GM12878 (cell line): ENCODE measurements at regions not wholly inside any gene's neighbourhood (a gene's known extent, or its start where the extent isn't known, plus 50 kb on each side); places are given as distances from the start of the nearest gene placed in this dataset.

ENCODE experiments used
- BHLHE40 ChIP-seq, 2 experiments: fragments of 450-650 bp in 1 of 2; IDR thresholded peaks; 2 replicates each; pipeline ENCODE4 v1.6.1; 2011 to 2017; ENCODE audit warnings: low read depth in 2 of 2, borderline replicate concordance in 1 of 2, improper control_type of control experiment in 1 of 2, low read length in 1 of 2, mild to moderate bottlenecking in 1 of 2
- EZH2 ChIP-seq: IDR thresholded peaks from 2 replicates; pipeline ENCODE4 v1.6.1; 2012; ENCODE audit warnings: low read depth, mild to moderate bottlenecking, control low read depth, inconsistent platforms, low read length, borderline replicate concordance; ENCODE audit not compliant: control insufficient read depth
- FOS ChIP-seq: IDR thresholded peaks from 3 replicates; pipeline ENCODE4 v1.6.1; 2011; ENCODE audit warnings: borderline replicate concordance; ENCODE audit not compliant: insufficient read length; ENCODE audit errors: extremely low read depth
- FOXM1 ChIP-seq: IDR thresholded peaks from 2 replicates; pipeline ENCODE4 v1.6.1; 2012; ENCODE audit warnings: low read depth, mild to moderate bottlenecking, inconsistent platforms, low read length, moderate library complexity
- MTA2 ChIP-seq: fragments of 450-650 bp; IDR thresholded peaks from 2 replicates; pipeline ENCODE4 v1.6.1; 2016; ENCODE audit warnings: low read depth, mild to moderate bottlenecking, moderate library complexity
- NFIC ChIP-seq: IDR thresholded peaks from 2 replicates; pipeline ENCODE4 v1.6.1; 2012; ENCODE audit warnings: low read depth, mild to moderate bottlenecking, inconsistent platforms, low read length, moderate library complexity
- NFYB ChIP-seq: IDR thresholded peaks from 2 replicates; pipeline ENCODE4 v1.6.1; 2011; ENCODE audit warnings: low read depth, mild to moderate bottlenecking, low read length, improper control_type of control experiment, moderate library complexity; ENCODE audit not compliant: insufficient read depth
- NR2F1 ChIP-seq: fragments of 450-650 bp; conservative IDR thresholded peaks from 2 replicates; pipeline ENCODE4 v1.6.1; 2017; ENCODE audit warnings: mild to moderate bottlenecking
- POLR2AphosphoS5 ChIP-seq: IDR thresholded peaks from 2 replicates; pipeline ENCODE4 v1.6.1; 2011; ENCODE audit warnings: mild to moderate bottlenecking, low read length, inconsistent platforms
- RAD21 ChIP-seq: IDR thresholded peaks from 2 replicates; pipeline ENCODE4 v1.6.1; 2011; ENCODE audit warnings: mild to moderate bottlenecking, low read depth, low read length, moderate library complexity; ENCODE audit not compliant: insufficient read depth
- RCOR1 ChIP-seq: conservative IDR thresholded peaks from 2 replicates; pipeline ENCODE4 v1.6.1; 2012; ENCODE audit warnings: low read depth, low read length, improper control_type of control experiment
- SMAD5 ChIP-seq: IDR thresholded peaks from 2 replicates; pipeline ENCODE4 v1.6.1; 2016; ENCODE audit warnings: antibody characterized with exemption, low read depth
- TCF3 ChIP-seq: IDR thresholded peaks from 2 replicates; pipeline ENCODE4 v1.6.1; 2012; ENCODE audit warnings: low read depth, mild to moderate bottlenecking, low read length, borderline replicate concordance; ENCODE audit not compliant: insufficient read depth
- ZBED1 ChIP-seq: IDR thresholded peaks from 2 replicates; pipeline ENCODE4 v1.6.1; 2016; ENCODE audit warnings: borderline replicate concordance
- ZBTB33 ChIP-seq: fragments of 450-650 bp; IDR thresholded peaks from 2 replicates; pipeline ENCODE4 v1.6.1; 2017; ENCODE audit warnings: mild to moderate bottlenecking
- ZNF207 ChIP-seq: fragments of 450-650 bp; IDR thresholded peaks from 2 replicates; pipeline ENCODE4 v1.6.1; 2014; ENCODE audit warnings: antibody characterized with exemption, mild to moderate bottlenecking, borderline replicate concordance
- ZNF217 ChIP-seq: fragments of 450-650 bp; IDR thresholded peaks from 2 replicates; pipeline ENCODE4 v1.6.1; 2017; ENCODE audit warnings: antibody characterized with exemption, mild to moderate bottlenecking
- ZNF687 ChIP-seq: fragments of 450-650 bp; IDR thresholded peaks from 2 replicates; pipeline ENCODE4 v1.6.1; 2017; ENCODE audit warnings: mild to moderate bottlenecking, moderate library complexity
- TF ChIP-seq, protein P1 (sequence below): fragments of 450-650 bp; IDR thresholded peaks from 2 replicates; pipeline ENCODE4 v1.6.1; 2017; ENCODE audit warnings: borderline replicate concordance
- TF ChIP-seq, protein P2 (sequence below): IDR thresholded peaks from 2 replicates; pipeline ENCODE4 v1.6.1; 2012; ENCODE audit warnings: low read length, inconsistent platforms

DNA sequence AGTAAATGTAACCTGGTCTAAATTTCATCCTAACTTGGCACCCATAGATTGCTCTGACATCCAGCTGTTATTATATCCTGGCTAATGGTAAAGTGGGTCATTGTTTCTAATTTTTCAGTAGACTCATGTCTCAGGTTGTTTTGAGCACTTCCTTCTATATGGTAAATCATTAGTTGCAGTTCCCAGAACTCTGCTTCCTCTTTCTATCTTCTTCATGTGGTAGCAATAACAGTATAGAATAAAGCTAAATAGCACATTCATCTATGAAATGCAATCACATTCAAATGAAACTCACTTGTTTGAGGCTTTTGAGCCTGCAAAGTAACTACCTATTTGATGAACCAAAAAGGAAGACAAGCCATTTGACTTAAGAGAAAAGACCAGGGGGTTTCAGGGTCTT, 65.1 kb upstream of the GZMB start (continued):
- TF ChIP-seq, protein P1, sequence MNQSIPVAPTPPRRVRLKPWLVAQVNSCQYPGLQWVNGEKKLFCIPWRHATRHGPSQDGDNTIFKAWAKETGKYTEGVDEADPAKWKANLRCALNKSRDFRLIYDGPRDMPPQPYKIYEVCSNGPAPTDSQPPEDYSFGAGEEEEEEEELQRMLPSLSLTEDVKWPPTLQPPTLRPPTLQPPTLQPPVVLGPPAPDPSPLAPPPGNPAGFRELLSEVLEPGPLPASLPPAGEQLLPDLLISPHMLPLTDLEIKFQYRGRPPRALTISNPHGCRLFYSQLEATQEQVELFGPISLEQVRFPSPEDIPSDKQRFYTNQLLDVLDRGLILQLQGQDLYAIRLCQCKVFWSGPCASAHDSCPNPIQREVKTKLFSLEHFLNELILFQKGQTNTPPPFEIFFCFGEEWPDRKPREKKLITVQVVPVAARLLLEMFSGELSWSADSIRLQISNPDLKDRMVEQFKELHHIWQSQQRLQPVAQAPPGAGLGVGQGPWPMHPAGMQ = no peak
- TF ChIP-seq ZNF207 (no peak), POLR2AphosphoS5 (no peak), MTA2 (peak; percentile 84), ZNF687 (no peak), ZBTB33 (no peak), NR2F1 (no peak), FOXM1 (no peak), ZNF217 (0 out of 2 replicates have a peak, but pooled peaks have one; percentile 61), TCF3 (no peak), RAD21 (no peak), ZBED1 (no peak), NFYB (no peak), BHLHE40 (IDR thresholded peaks at IDR 0.05; ENCODE audit: borderline replicate concordance in 1 of 2, low read depth in 2 of 2, low read length in 1 of 2) (0 out of 4 replicates have a peak, but pooled peaks of 1 of the 2 experiments have one; percentile 8), SMAD5 (no peak), EZH2 (no peak), NFIC (no peak), FOS (no peak), RCOR1 (no peak)
- TF ChIP-seq, protein P2, sequence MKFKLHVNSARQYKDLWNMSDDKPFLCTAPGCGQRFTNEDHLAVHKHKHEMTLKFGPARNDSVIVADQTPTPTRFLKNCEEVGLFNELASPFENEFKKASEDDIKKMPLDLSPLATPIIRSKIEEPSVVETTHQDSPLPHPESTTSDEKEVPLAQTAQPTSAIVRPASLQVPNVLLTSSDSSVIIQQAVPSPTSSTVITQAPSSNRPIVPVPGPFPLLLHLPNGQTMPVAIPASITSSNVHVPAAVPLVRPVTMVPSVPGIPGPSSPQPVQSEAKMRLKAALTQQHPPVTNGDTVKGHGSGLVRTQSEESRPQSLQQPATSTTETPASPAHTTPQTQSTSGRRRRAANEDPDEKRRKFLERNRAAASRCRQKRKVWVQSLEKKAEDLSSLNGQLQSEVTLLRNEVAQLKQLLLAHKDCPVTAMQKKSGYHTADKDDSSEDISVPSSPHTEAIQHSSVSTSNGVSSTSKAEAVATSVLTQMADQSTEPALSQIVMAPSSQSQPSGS = no peak
- TF ChIP-seq, all 136 proteins: peak for 15
